Astrocyte (in vitro differentiated cells and primary cell): ENCODE measurements at regions not wholly inside any gene's neighbourhood (a gene's known extent, or its start where the extent isn't known, plus 50 kb on each side); places are given as distances from the start of the nearest gene placed in this dataset.
"Not testable (repeated sequence)": the region's sequence is repeated elsewhere in the genome, so short reads cannot be mapped to it uniquely, and the experiment has no call there.

Experiments used
- DNase-seq: peaks from one replicate; pipeline ENCODE4 v3.0.0-alpha.2; 2010; ENCODE audit warnings: low read depth
- FAIRE-seq: peaks from 2 replicates; lab custom pipeline; 2011; peaks lifted over from hg19 to GRCh38; lab: Jason Lieb, UNC
- H2AFZ ChIP-seq: 2 replicates; pipeline ENCODE4 v1.6.0; 2012; ENCODE audit warnings: low read depth, low read length, inconsistent platforms
- H3K27ac ChIP-seq: 2 replicates; pipeline ENCODE4 v1.5.1; 2011; ENCODE audit warnings: low read depth, low read length, inconsistent platforms
- H3K27me3 ChIP-seq: 2 replicates; pipeline ENCODE4 v1.6.0; 2011; ENCODE audit warnings: low read length, inconsistent platforms; ENCODE audit not compliant: insufficient read depth
- H3K36me3 ChIP-seq: 2 replicates; pipeline ENCODE4 v1.5.1; 2011; ENCODE audit warnings: low read length, inconsistent platforms; ENCODE audit not compliant: insufficient read depth
- H3K4me1 ChIP-seq: 2 replicates; pipeline ENCODE4 v1.5.1; 2011; ENCODE audit warnings: low read length, inconsistent platforms; ENCODE audit not compliant: insufficient read depth
- H3K4me2 ChIP-seq: 2 replicates; pipeline ENCODE4 v1.6.0; 2012; ENCODE audit warnings: low read length, inconsistent platforms
- H3K4me3 ChIP-seq: 2 replicates; pipeline ENCODE4 v1.5.1; 2011; ENCODE audit warnings: low read depth, mild to moderate bottlenecking, low read length, inconsistent platforms; ENCODE audit not compliant: insufficient read depth
- H3K79me2 ChIP-seq: 2 replicates; pipeline ENCODE4 v1.6.0; 2012; ENCODE audit warnings: mild to moderate bottlenecking, low read length, inconsistent platforms; ENCODE audit not compliant: insufficient read depth
- H3K9ac ChIP-seq: 2 replicates; pipeline ENCODE4 v1.6.0; 2012; ENCODE audit warnings: mild to moderate bottlenecking, low read length, inconsistent platforms
- H3K9me3 ChIP-seq: 2 replicates; pipeline ENCODE4 v1.5.1; 2012; ENCODE audit warnings: low read depth, mild to moderate bottlenecking, low read length, inconsistent platforms; ENCODE audit not compliant: insufficient read depth
- H4K20me1 ChIP-seq: 2 replicates; pipeline ENCODE4 v1.6.0; 2012; ENCODE audit warnings: low read length, inconsistent platforms; ENCODE audit not compliant: insufficient read depth
- H3K27ac Mint-ChIP-seq: one replicate; pipeline ENCODE4 v1.8.0; 2021; ENCODE audit warnings: mild to moderate bottlenecking, mixed read lengths; ENCODE audit not compliant: unreplicated experiment
- H3K27me3 Mint-ChIP-seq: one replicate; pipeline ENCODE4 v1.8.0; 2021; ENCODE audit warnings: low read depth, mixed read lengths; ENCODE audit not compliant: unreplicated experiment
- H3K36me3 Mint-ChIP-seq: one replicate; pipeline ENCODE4 v1.8.0; 2021; ENCODE audit warnings: low read depth, mixed read lengths; ENCODE audit not compliant: unreplicated experiment
- H3K4me1 Mint-ChIP-seq: one replicate; pipeline ENCODE4 v1.8.0; 2021; ENCODE audit warnings: low read depth, mixed read lengths; ENCODE audit not compliant: unreplicated experiment
- H3K4me3 Mint-ChIP-seq: one replicate; pipeline ENCODE4 v1.8.0; 2021; ENCODE audit warnings: mild to moderate bottlenecking, moderate library complexity, mixed read lengths; ENCODE audit not compliant: unreplicated experiment
- H3K9me3 Mint-ChIP-seq: one replicate; pipeline ENCODE4 v1.8.0; 2021; ENCODE audit warnings: mild to moderate bottlenecking, mixed read lengths; ENCODE audit not compliant: unreplicated experiment
- EZH2 ChIP-seq: IDR thresholded peaks from 2 replicates; pipeline ENCODE4 v1.6.1; 2012; ENCODE audit warnings: mild to moderate bottlenecking, low read length, inconsistent platforms; ENCODE audit not compliant: insufficient read depth
- TF ChIP-seq, protein P1 (sequence below): IDR thresholded peaks from 2 replicates; pipeline ENCODE4 v1.5.1; 2011; ENCODE audit warnings: low read depth, mild to moderate bottlenecking, inconsistent platforms, low read length, moderate library complexity; ENCODE audit not compliant: insufficient read depth

DNA sequence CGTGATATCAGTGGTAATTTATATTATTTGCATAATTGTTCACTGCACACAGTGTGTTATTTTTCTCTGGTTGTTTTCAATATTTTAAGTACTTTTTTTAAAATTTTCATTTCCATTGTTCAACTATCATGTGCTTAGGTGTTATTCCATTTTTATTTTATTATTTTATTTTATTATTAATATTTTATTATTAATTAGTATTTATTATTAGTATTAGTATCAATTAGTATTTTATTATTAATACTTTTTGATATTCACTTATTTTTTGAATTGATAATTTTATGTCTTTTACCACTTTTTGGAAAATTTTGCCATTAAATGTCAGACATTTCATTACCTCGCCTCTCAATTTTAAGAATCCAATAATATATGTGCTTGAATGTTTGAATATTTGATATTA lies 593.8 kb upstream of the GRM3 start:
- Mint-ChIP-seq H3K27me3 (no peaks in the 10 kb centered on the region), H3K9me3 (no peaks in the 10 kb centered on the region), H3K4me3 (no peak overlapping the region), H3K36me3 (no peaks in the 10 kb centered on the region), H3K4me1 (peaks cover 4% of the 10 kb centered on the region), H3K27ac (no peak overlapping the region)
- Histone ChIP-seq H3K9ac (no peak overlapping the region), H3K79me2 (no peaks in the 10 kb centered on the region), H3K27me3 (no peaks in the 10 kb centered on the region), H3K4me3 (no peak overlapping the region), H3K9me3 (no peaks in the 10 kb centered on the region), H2AFZ (no peak overlapping the region), H4K20me1 (no peaks in the 10 kb centered on the region), H3K36me3 (no peaks in the 10 kb centered on the region), H3K4me2 (no peak overlapping the region), H3K4me1 (no peaks in the 10 kb centered on the region), H3K27ac (no peak overlapping the region)
- DNase-seq (no peak), FAIRE-seq (no peak)
- no peak for TF ChIP-seq EZH2
- TF ChIP-seq, protein P1, sequence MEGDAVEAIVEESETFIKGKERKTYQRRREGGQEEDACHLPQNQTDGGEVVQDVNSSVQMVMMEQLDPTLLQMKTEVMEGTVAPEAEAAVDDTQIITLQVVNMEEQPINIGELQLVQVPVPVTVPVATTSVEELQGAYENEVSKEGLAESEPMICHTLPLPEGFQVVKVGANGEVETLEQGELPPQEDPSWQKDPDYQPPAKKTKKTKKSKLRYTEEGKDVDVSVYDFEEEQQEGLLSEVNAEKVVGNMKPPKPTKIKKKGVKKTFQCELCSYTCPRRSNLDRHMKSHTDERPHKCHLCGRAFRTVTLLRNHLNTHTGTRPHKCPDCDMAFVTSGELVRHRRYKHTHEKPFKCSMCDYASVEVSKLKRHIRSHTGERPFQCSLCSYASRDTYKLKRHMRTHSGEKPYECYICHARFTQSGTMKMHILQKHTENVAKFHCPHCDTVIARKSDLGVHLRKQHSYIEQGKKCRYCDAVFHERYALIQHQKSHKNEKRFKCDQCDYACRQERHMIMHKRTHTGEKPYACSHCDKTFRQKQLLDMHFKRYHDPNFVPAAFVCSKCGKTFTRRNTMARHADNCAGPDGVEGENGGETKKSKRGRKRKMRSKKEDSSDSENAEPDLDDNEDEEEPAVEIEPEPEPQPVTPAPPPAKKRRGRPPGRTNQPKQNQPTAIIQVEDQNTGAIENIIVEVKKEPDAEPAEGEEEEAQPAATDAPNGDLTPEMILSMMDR, result no peak

DNA sequence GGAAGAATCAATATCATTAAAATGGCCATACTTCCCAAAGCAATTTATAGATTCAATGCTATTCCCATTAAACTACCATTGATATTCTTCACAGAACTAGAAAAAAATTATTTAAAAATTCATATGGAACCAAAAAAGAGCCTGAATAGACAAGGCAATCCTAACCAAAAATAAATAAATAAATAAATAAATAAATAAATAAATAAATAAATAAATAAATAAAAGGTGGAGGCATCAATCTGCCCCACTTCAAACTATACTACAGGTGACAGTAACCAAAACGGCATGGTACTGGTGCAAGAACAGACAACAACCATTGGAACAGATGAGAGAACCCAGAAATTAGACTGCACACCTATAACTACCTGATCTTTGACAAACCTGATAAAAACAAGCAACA lies 598.5 kb upstream of the GRM3 start:
- H3K9ac ChIP-seq, H3K4me1 Mint-ChIP-seq, H3K79me2 ChIP-seq, H3K27ac Mint-ChIP-seq, H3K27me3 Mint-ChIP-seq, H3K9me3 ChIP-seq, H3K9me3 Mint-ChIP-seq, H3K4me3 ChIP-seq, DNase-seq, H3K4me3 Mint-ChIP-seq, H3K27me3 ChIP-seq, FAIRE-seq, H3K4me2 ChIP-seq, H3K36me3 Mint-ChIP-seq, H4K20me1 ChIP-seq, H2AFZ ChIP-seq, H3K4me1 ChIP-seq, H3K27ac ChIP-seq, H3K36me3 ChIP-seq: not testable (repeated sequence)

DNA sequence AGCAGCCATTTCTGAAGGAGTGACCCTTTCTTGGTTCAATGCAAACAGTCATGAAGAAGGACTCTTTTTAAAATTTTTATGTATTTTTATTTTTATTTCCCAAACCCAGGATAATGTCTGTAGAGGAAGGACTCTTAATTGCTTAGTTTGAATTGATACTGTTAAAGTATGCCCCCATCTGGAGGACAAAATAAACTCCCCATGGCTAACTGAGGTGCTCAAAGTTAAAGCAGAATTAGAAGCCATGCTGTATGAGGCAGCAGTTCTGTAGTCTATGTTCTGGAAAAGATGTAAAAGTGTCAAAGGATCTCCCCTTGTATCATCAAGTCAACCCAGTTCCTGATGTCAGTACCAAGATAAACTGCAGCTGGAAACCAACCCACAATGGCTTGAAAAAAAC lies 617.9 kb upstream of the GRM3 start:
- Histone ChIP-seq H3K79me2 (no peaks in the 10 kb centered on the region), H3K27ac (no peak overlapping the region), H2AFZ (no peak overlapping the region), H3K4me3 (no peak overlapping the region), H3K4me1 (no peaks in the 10 kb centered on the region), H3K4me2 (no peak overlapping the region), H3K27me3 (no peaks in the 10 kb centered on the region), H4K20me1 (no peaks in the 10 kb centered on the region), H3K9me3 (no peaks in the 10 kb centered on the region), H3K36me3 (no peaks in the 10 kb centered on the region), H3K9ac (no peak overlapping the region)
- FAIRE-seq (no peak), DNase-seq (no peak)
- H3K27me3 Mint-ChIP-seq, result no peaks in the 10 kb centered on the region
- H3K9me3 Mint-ChIP-seq, result no peaks in the 10 kb centered on the region
- H3K36me3 Mint-ChIP-seq, result no peaks in the 10 kb centered on the region
- H3K4me1 Mint-ChIP-seq, result no peaks in the 10 kb centered on the region
- H3K4me3 Mint-ChIP-seq, result no peak overlapping the region
- TF ChIP-seq, protein P1, result no peak
- TF ChIP-seq EZH2, result no peak
- no peak overlapping the region for H3K27ac Mint-ChIP-seq
